Mucosa of rectum (tissue), 2 donors: ENCODE measurements at regions not wholly inside any gene's neighbourhood (a gene's known extent, or its start where the extent isn't known, plus 50 kb on each side); places are given as distances from the start of the nearest gene placed in this dataset.

ENCODE experiments used
- H3K27ac ChIP-seq, 2 donors: one replicate each; pipeline ENCODE4 v1.7.0; 2013; ENCODE audit warnings: inconsistent platforms in 2 of 2, low read depth in 2 of 2, low read length in 2 of 2
- H3K27me3 ChIP-seq, 2 donors: one replicate each; pipeline ENCODE4 v1.7.0; 2013; ENCODE audit warnings: low read length in 2 of 2; ENCODE audit not compliant: control insufficient read depth in 2 of 2, insufficient read depth in 2 of 2
- H3K36me3 ChIP-seq, 2 donors: one replicate each; pipeline ENCODE4 v1.7.0; 2013; ENCODE audit warnings: low read length in 2 of 2; ENCODE audit not compliant: control insufficient read depth in 2 of 2, insufficient read depth in 2 of 2
- H3K4me1 ChIP-seq, 2 donors: one replicate each; pipeline ENCODE4 v1.7.0; 2013; ENCODE audit warnings: low read length in 2 of 2, mild to moderate bottlenecking in 1 of 2; ENCODE audit not compliant: control insufficient read depth in 2 of 2, insufficient read depth in 2 of 2
- H3K4me3 ChIP-seq, 2 donors: one replicate each; pipeline ENCODE4 v1.7.0; 2013; ENCODE audit warnings: low read length in 2 of 2
- H3K9ac ChIP-seq, 2 donors: one replicate each; pipeline ENCODE4 v1.7.0; 2013; ENCODE audit warnings: low read length in 2 of 2, low read depth in 1 of 2, mild to moderate bottlenecking in 1 of 2
- H3K9me3 ChIP-seq, 2 donors: one replicate each; pipeline ENCODE4 v1.7.0; 2013; ENCODE audit warnings: low read length in 2 of 2; ENCODE audit not compliant: control insufficient read depth in 2 of 2
- donor health status: healthy.
- donor health status: Normal muscosa, but diverticular disease.

DNA sequence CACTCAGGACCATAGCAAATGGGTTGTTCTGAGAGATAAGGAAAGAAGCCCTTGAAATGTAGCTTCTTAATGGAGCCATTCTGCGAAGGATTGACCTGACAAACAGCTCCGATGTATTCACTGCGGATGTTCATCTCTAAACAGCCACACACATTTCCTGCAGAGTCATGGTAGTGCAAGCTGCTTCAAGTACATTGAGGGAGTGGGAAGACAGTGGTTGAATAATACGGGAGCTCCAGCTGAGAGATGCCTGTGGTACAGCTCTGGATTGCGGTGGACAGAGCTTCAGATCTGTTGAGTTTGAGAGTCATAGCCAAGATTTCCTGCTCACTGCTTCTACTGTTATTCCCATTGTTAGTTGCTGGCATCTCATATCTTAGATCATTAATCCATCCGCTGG, 86.6 kb downstream of the ZBTB18 start:
- Histone ChIP-seq H3K9me3 (no peaks in the 10 kb centered on the region), H3K27ac (no peak overlapping the region), H3K27me3 (no peaks in the 10 kb centered on the region), H3K4me1 (no peaks in the 10 kb centered on the region), H3K36me3 (no peaks in the 10 kb centered on the region), H3K4me3 (peak overlapping the region in 1 of 2 donors; percentile 17), H3K9ac (no peak overlapping the region)

- Histone ChIP-seq H3K9ac (no peak overlapping the region), H3K9me3 (no peaks in the 10 kb centered on the region), H3K4me3 (no peak overlapping the region), H3K27me3 (no peaks in the 10 kb centered on the region), H3K36me3 (no peaks in the 10 kb centered on the region), H3K27ac (no peak overlapping the region), H3K4me1 (no peaks in the 10 kb centered on the region)
Measured at GRCh38 chr1:244138399-244138798, 87.3 kb downstream of the ZBTB18 start.

DNA sequence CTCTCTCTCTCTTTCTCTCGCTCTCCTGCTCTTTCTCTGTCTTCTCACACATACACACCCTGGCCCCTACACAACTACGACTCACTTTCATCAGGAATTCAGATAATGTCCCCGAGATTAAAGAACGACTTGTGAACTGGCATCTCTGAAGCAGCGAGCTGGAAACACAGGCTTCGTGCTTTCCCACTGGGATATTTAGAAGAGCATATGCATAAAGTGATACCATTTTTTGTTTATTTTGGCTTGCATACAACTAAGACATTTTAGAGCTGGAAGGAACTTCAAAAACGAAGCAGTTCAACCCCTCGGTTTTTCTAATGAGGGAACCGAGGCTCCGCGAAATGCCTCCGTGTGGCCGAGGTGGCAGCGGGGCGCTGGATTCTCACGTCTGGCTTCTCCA, 88.6 kb downstream of the ZBTB18 start:
- Histone ChIP-seq H3K4me1 (no peaks in the 10 kb centered on the region), H3K9ac (no peak overlapping the region), H3K27me3 (no peaks in the 10 kb centered on the region), H3K9me3 (no peaks in the 10 kb centered on the region), H3K36me3 (no peaks in the 10 kb centered on the region), H3K27ac (no peak overlapping the region), H3K4me3 (no peak overlapping the region)

DNA sequence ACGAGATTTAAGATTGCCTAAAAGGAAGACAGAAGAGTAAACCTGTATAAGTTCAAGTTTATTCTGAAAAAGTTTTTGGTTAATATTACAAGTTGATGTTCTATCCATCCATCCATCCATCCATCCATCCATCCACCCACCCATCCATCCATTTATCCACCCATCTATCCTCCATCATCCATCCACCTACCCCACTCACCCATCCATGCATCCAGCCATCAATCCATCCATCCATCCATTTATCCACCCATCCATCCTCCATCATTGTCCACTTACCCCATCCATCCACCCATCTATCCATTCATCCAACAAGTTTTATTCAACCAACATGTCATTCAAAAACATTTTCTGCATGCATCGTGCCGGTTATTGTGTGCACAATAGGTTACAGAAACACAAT, 89.3 kb downstream of the ZBTB18 start:
- Histone ChIP-seq H3K27me3 (no peaks in the 10 kb centered on the region), H3K4me3 (no peak overlapping the region), H3K9me3 (no peaks in the 10 kb centered on the region), H3K4me1 (no peaks in the 10 kb centered on the region), H3K36me3 (no peaks in the 10 kb centered on the region), H3K9ac (no peak overlapping the region), H3K27ac (no peak overlapping the region)

- Histone ChIP-seq H3K27ac (no peak overlapping the region), H3K4me1 (no peaks in the 10 kb centered on the region), H3K9ac (no peak overlapping the region), H3K4me3 (no peak overlapping the region), H3K9me3 (no peaks in the 10 kb centered on the region), H3K27me3 (no peaks in the 10 kb centered on the region), H3K36me3 (no peaks in the 10 kb centered on the region)
Measured at GRCh38 chr1:244144053-244144452, 93.0 kb downstream of the ZBTB18 start.

GRCh38 chr1:244150071-244150470, 99.0 kb downstream of the ZBTB18 start:
- Histone ChIP-seq H3K27me3 (no peaks in the 10 kb centered on the region), H3K4me1 (no peaks in the 10 kb centered on the region), H3K36me3 (no peaks in the 10 kb centered on the region), H3K9me3 (no peaks in the 10 kb centered on the region), H3K9ac (no peak overlapping the region), H3K4me3 (no peak overlapping the region), H3K27ac (no peak overlapping the region)

DNA sequence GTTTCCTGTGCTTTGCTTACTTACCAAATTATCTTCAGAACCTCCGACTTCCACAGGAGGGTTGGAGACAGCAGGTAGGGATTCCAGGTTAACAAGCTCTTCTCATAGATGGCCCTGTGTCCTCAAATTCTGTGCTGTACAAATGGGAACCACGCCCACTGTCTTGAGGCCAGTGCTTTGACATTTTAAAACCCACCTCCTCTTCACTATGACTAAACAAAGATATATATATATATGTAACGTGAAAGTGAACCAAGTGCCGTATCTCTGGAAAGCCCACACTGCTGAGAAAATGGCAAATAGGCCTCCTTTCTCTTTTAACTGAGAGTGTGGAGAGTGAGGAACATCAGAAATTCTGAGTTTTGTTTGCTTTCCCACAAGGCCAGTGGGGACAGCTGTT, 99.6 kb downstream of the ZBTB18 start:
- Histone ChIP-seq H3K36me3 (no peaks in the 10 kb centered on the region), H3K9me3 (no peaks in the 10 kb centered on the region), H3K4me1 (no peaks in the 10 kb centered on the region), H3K27ac (no peak overlapping the region), H3K9ac (no peak overlapping the region), H3K4me3 (no peak overlapping the region), H3K27me3 (no peaks in the 10 kb centered on the region)

DNA sequence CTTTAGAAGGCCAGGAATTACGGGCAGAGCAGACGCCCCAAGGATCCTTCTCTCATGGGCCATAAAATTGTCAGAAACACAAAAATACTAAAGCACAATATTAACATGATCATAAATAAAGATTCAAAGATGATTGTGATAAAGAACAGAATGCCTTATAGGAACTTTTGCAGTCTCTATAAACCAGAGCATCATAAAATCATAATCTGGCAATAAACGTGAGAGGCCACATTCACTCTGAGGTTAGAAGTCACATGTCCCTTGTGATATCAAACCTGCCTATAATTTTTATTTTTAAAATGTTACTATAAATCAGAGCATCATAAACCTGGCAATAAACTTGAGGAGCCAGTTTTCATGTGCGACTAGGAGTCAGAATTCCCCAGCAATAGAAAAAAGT, 100.5 kb downstream of the ZBTB18 start:
- H3K27ac ChIP-seq: no peak overlapping the region
- H3K9ac ChIP-seq: no peak overlapping the region
- no peaks in the 10 kb centered on the region for H3K9me3 ChIP-seq
- no peaks in the 10 kb centered on the region for H3K27me3 ChIP-seq
- no peak overlapping the region for H3K4me3 ChIP-seq
- no peaks in the 10 kb centered on the region for H3K4me1 ChIP-seq
- no peaks in the 10 kb centered on the region for H3K36me3 ChIP-seq

GRCh38 chr1:244154508-244154871, 103.4 kb downstream of the ZBTB18 start:
- Histone ChIP-seq H3K27ac (no peak overlapping the region), H3K4me3 (no peak overlapping the region), H3K9ac (no peak overlapping the region), H3K4me1 (no peaks in the 10 kb centered on the region), H3K27me3 (no peaks in the 10 kb centered on the region), H3K36me3 (no peaks in the 10 kb centered on the region), H3K9me3 (no peaks in the 10 kb centered on the region)

DNA sequence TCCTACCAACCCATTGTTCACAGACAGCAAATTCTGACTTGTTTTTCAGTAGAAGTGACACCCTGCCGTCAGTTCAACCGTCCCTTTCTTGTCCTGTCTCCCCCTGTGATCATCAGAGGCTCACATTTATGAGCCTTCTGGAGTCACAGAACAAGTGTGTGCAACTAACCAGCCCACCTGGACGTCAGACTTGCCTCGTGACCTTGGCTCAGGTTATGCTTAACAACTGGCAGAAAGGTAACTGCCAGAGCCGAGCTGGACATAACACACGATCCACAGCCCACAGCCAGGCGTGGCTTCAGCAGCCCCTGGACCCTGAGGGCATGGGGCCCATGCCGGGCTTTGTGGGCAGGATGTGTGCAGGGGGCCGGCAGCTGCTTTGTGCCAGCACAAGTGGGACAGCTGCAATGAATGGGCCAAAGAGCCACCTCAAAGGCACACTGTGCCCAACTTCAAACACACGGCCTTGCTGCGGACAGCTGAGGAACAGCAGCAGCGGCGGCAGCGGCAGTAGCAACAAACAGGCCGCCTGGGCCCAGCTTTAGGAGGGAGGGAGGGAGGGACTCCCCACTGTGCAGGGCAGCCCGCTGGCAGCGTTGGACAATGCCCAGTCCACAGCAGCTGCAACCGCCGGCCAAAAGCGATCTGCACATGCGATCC, 103.9 kb downstream of the ZBTB18 start:
- H3K9ac ChIP-seq: no peak overlapping the region
- no peak overlapping the region for H3K4me3 ChIP-seq
- no peaks in the 10 kb centered on the region for H3K4me1 ChIP-seq
- no peaks in the 10 kb centered on the region for H3K9me3 ChIP-seq
- no peaks in the 10 kb centered on the region for H3K36me3 ChIP-seq
- no peak overlapping the region for H3K27ac ChIP-seq
- no peaks in the 10 kb centered on the region for H3K27me3 ChIP-seq

DNA sequence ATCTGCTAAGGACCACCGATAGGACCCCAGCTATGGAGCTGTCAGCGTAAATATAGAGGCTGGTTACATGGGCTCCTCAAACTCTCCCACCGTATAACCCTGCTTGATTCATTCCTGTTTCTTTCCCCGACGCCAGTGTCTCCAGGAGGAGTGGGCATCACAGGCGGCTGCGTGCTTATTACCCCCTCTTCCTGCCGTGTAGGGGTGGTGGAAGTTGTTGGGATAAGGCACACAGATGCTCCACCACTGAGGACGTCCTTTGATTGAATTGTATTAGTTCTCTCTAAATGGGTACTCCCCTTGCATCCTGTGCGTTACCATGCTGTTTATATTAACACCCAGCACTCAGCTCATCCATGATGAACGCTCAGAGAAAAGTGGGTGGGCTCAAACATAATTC, 104.6 kb downstream of the ZBTB18 start:
- Histone ChIP-seq H3K4me1 (no peaks in the 10 kb centered on the region), H3K27ac (no peak overlapping the region), H3K27me3 (no peaks in the 10 kb centered on the region), H3K9me3 (no peaks in the 10 kb centered on the region), H3K36me3 (no peaks in the 10 kb centered on the region), H3K4me3 (no peak overlapping the region), H3K9ac (no peak overlapping the region)
